ENCODE measurements at regions not wholly inside any gene's neighbourhood (a gene's known extent, or its start where the extent isn't known, plus 50 kb on each side); places are given as distances from the start of the nearest gene placed in this dataset.

- TF ChIP-seq CTCF (tag by site-specific recombination; IDR thresholded peaks at IDR 0.05) (no peak), ZNF785 (tag by site-specific recombination; IDR thresholded peaks at IDR 0.05) (no peak), YY1 (tag by site-specific recombination; IDR thresholded peaks at IDR 0.05) (no peak), ZNF768 (tag by site-specific recombination; IDR thresholded peaks at IDR 0.05) (no peak), ZFP37 (tag by site-specific recombination; IDR thresholded peaks at IDR 0.05) (no peak), ZNF19 (tag by site-specific recombination; IDR thresholded peaks at IDR 0.05; ENCODE audit: low read depth) (no peak), PRDM4 (tag by site-specific recombination; IDR thresholded peaks at IDR 0.05) (no peak), ZBTB21 (tag by site-specific recombination; IDR thresholded peaks at IDR 0.05) (no peak), ZNF350 (tag by site-specific recombination; IDR thresholded peaks at IDR 0.05) (no peak), MZF1 (tag by site-specific recombination; IDR thresholded peaks at IDR 0.05; ENCODE audit: borderline replicate concordance) (no peak), ZNF23 (tag by site-specific recombination; IDR thresholded peaks at IDR 0.05; ENCODE audit: borderline replicate concordance) (no peak), ZNF24 (tag by site-specific recombination; IDR thresholded peaks at IDR 0.05) (no peak), ATF2 (tag by site-specific recombination; IDR thresholded peaks at IDR 0.05; ENCODE audit: low read depth) (no peak), ZNF473 (tag by site-specific recombination; IDR thresholded peaks at IDR 0.05) (no peak)
Observed at GRCh38 chr16:6279286-6279685, 1053.4 kb upstream of the RBFOX1 start.

Data from HEK293 (cell line).